HG02973 (cell line): ENCODE measurements at regions not wholly inside any gene's neighbourhood (a gene's known extent, or its start where the extent isn't known, plus 50 kb on each side); places are given as distances from the start of the nearest gene placed in this dataset.

Source experiments
- ATAC-seq: cut with Tn5 transposase; IDR thresholded peaks from one replicate; pipeline ENCODE4 v1.9.1; 2021; ENCODE audit warnings: moderate library complexity; ENCODE audit not compliant: unreplicated experiment

DNA sequence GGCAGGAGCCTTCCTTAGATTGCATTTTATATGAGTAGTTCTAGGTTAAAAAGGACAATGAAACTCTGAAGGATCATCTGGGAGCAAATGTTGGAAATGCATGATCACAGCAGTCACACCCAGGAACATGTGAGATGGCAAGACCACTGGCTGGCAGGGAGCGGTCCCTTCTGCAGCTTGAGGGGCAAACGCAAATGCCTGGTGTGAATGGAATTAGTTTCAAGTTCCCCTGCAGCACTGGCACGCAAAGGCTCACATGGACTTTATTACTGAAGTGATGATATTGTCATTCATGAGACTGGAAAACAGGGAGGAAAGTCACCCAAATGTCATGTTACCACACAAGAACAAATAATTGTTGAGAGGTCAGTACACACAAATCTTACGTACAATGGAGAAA, 223.3 kb downstream of the FBXO15 start:
- ATAC-seq = no peak

DNA sequence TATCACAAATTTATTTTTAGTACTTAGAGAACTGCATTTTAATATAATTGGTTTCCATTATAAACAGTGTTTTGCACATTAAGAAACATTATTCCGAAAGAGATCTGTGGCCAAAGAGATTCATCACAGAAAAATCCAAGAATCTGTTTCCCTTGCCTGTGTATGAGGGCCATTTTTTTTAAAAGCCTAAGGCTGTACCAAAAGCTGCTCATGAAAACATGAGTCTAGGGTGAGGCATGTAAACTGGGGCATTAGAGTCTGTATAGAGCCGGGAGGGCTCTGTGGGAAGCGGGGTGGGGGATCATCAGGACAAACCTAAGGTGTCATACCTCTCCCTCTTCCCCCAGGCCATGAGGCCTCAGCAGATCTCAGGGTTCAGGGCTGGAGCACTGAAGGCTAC, 223.8 kb downstream of the FBXO15 start:
- ATAC-seq = no peak

- ATAC-seq = no peak
Measured at GRCh38 chr18:73920033-73920432, 227.6 kb downstream of the FBXO15 start.

DNA sequence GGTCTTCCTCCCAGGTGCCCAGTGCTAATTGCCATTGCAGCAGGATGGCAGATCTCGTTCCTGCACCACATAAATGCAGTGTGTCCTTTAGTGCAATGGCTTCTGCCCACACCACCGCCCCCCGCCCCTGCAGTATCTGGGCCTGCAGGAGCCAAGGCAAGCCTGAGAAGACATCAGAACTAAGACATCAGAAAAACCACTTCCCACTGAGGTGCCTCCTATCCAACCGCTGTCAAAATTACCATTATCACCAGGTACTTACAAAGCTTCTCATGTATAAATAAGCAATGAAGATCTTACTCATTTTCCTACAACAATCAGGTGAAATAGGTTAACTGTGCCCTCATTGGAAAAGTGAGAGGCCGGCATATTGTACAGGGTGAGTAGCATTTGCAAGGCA, 228.8 kb downstream of the FBXO15 start:
- no peak for ATAC-seq

GRCh38 chr18:73917046-73917445, 230.6 kb downstream of the FBXO15 start:
- ATAC-seq = no peak

DNA sequence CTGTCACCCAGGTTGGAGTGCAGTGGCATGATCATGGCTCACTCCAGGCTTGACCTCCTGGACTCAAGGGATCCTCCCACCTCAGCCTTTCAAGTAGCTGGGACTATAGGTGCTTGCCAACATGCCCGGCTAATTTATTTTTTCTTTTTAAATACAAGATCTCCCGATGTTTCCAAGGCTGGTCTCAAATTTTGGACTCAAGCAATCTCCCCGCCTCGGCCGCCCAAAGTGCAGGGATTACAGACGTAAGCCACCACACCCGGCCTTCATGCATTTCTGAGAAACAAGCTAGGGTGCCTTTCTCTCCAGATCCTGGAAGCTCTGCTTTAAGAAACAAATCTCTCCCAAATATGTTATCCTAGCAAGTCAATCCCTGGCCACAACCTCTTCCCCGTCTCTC, 234.1 kb downstream of the FBXO15 start:
- no peak for ATAC-seq

- ATAC-seq = no peak
Measured at GRCh38 chr18:73908323-73908722, 239.3 kb downstream of the FBXO15 start.

- ATAC-seq = no peak
Measured at GRCh38 chr18:73901566-73901965, 246.1 kb downstream of the FBXO15 start.

DNA sequence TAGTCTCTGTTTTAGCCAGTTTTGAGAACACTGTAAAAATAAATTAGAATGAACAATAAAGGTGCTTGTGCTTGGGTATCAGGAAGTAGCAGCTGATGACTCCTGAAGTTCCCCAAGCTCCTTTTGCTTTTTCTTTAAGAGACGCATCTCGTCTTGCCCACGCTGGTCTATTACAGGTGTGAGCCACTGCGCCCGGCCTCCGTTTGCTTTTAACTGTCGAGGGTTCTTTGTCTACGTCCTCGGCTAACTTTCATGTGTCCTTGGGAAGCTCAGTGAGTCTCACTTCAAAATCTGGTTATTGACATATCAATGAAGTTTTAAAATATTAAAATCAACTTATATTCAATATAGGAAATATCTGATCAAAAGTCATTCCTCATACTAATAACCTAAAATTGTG, 246.5 kb downstream of the FBXO15 start:
- ATAC-seq = no peak

DNA sequence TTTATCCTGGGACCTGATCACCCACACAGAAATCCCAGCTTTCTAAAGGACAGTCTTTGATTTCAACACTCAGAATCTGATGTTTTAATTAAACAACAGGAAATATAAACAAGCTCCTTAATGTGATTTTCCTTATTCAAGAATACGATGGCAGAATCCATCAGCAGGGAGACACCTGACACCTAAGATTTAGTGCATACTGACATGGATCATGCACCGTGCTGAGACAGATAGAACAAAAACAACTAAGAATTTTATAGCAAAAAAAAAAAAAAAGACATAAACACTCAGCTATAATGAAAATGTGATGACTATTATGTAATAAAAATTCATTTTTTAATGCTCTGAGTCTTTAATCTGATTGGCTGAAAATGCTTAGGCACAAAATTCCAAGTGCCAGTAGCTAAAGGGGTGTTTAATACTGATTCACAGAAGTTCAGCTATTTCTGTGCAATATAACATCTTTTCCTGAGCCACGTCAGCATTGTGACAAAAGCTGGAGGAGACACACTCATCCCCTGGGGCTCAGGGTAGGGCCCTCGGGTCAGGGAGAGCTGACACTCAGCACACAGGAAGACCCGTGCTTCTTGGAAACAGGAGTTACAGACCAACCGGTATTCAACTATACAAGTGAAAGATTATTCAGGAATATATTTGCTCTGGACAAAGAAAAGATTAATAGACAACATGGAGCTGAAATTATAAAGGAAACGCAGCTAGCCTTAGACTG, 247.4 kb downstream of the FBXO15 start:
- ATAC-seq = no peak

DNA sequence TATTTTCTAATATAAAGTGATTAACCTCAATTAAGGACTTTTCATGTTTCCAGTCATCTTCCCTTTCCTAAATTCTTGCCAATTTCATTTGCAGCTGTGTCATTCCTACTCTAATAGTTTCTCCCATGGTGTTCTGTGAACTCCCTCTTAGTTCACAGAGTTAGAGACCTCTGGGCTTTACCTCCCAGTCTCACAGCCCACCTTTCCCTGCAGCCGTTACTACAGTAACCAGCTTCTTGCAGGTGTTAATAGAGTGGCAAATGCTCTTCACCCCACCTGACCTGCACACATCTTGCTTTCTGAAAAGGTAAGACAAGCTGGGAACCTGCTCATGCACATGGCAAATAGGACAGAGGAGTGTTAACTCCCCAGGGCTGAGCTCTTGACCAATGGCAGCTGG, 250.1 kb downstream of the FBXO15 start:
- ATAC-seq = no peak

GRCh38 chr18:73896685-73897084, 250.9 kb downstream of the FBXO15 start:
- no peak for ATAC-seq

GRCh38 chr18:73895701-73896100, 251.9 kb downstream of the FBXO15 start:
- ATAC-seq = no peak

DNA sequence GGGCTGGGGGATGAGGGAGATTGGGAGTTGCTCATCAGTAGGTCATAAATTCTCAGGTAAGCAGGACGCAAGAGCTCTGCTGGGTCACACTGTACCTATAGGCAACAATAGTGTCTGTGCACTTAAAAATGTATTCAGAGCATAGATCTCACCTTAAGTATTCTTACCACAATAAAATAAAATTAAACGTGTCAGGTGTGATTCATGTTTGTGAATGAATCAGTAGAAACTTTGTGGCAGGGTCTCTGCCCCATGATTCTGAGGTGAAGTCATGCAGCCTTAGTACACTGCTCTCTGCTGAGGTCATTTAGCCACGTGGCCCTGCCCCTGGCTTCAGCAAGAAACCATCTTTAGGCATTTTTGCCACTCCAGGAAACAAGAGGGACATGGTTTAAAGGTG, 253.8 kb downstream of the FBXO15 start:
- ATAC-seq = no peak

DNA sequence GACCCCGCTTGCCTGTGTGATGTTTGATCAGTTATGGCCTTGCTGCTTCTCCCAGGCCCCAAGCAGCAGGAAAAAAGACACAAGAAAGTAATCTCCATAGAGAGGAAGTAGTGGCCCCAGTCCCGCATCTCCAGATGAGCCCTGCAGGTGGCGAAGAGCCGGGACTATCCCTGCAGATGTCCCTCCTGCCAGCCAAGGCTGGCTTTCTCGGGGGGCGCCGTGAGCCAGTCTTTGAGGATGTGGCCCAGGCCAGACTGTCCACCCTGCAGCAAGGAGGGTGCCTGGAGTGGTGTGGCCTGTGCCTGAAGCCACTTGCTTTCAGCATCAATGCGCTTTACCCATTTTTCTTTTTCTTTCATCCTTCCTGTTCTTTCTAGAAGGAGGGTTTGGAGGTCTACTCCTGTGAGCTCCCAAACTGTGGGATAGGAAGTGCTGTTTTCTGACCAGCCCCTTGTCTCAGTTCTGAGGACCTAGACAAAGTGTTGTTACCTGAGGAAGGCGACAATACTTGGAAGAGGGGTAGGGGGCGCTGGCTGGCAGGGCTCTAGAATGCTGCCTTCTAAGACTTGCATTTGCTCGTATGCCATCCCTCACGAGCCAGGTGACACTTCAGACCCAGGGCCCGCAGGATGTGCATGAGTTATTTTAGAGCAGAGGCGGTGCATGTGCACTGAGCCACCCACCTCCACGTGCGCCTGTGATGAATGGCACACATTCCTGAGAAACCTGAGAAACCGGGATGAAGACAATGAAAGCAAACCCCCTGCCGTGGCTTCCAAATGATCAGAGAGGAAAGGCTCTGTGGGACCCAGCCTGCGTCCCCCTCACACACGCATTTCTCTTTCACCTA, 255.8 kb downstream of the FBXO15 start:
- ATAC-seq = no peak

DNA sequence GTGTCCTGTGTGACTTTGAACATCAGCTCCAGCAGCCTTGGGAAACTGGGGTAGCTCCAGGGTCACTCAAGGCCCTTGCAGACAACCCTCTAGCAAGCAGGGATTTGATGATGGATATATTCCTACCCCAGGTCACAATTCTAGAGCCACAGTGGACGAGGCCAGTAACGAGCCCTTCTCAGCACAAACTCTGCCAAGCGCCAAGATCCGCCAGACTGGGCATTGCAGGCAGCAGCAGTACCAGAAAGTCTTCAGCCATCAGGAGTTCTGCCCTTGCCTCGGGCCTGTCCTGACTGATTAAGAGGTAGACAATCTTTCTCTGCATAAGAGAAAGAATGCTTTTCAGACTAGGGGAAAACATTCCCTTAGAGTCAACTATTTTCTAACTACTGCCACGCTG, 259.1 kb downstream of the FBXO15 start:
- ATAC-seq = no peak

DNA sequence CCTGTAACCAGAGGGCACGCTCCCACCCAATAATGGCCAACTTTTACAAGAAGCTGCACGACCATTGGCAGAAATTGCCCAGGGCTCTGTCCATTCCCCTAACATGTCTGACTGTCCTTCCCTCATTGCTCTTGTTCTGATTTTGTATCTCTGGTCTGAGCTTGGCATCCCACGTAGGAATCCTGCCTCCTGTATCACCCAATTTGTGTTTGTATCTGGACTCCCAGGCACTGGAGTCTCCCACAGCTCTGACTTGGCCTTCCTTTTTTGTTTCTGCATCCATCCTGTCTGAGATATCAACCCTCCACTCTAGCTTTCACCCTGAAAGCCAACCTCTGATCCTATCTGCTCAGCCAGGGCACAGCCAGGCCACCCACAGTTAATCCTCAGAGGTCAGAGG, 259.8 kb downstream of the FBXO15 start:
- ATAC-seq = no peak

- ATAC-seq = no peak
Measured at GRCh38 chr18:73884868-73885267, 262.8 kb downstream of the FBXO15 start.

DNA sequence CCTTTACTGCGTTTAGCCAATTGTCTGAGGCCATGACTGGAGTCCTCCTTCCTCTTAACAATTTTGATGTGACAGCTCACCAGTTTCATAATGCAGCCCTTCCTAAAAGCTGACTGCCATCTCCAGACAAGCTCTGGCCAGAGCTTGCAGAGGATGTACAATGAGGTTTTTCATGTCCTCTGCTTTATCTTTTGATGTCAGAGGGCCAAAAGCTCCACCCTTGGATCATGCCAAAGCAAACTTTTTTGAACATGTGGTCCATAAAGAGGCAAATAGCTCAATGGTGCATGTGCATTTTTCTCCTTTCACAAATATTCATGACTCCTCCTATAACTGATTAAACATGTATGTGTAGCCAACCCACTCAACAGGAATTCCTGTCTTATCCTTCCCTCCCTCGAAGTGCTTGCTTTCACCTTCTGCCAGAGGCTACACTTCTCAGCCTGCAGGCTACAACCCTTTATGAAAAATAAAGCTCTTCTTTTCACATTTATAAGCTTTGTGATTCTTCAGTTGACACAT, 266.2 kb downstream of the FBXO15 start:
- no peak for ATAC-seq

- ATAC-seq = no peak
Measured at GRCh38 chr18:73880387-73880786, 267.2 kb downstream of the FBXO15 start.

- no peak for ATAC-seq
Measured at GRCh38 chr18:73879766-73880165, 267.9 kb downstream of the FBXO15 start.

- ATAC-seq = no peak
Measured at GRCh38 chr18:73879328-73879727, 268.3 kb downstream of the FBXO15 start.
